LNCAP (cell line): ENCODE measurements at regions not wholly inside any gene's neighbourhood (a gene's known extent, or its start where the extent isn't known, plus 50 kb on each side); places are given as distances from the start of the nearest gene placed in this dataset.

Source experiments
- TF ChIP-seq, protein P1 (sequence below): fragments of 450-650 bp; IDR thresholded peaks from 2 replicates; pipeline ENCODE4 v1.5.1; 2017; ENCODE audit warnings: mild to moderate bottlenecking

DNA sequence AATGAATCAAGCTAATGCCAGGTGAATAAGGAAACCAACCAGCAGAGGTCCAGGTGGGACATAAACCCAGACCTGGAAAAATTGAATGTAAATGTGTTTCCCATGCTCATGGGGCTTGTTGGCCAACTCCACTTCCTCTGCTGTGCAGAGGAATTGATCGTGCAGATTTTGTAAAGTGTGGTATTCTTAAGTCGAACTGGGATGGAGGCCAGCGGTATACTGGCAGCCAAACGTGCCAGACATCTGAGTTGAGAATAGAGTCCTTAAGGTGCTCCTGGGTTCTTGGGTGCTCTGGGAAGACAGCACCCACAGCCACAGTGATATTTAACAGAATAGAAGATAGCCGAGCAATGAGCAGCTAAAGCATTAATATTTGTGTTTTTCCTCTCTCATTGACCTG lies 146.5 kb upstream of the LGALSL start:
- TF ChIP-seq, protein P1, sequence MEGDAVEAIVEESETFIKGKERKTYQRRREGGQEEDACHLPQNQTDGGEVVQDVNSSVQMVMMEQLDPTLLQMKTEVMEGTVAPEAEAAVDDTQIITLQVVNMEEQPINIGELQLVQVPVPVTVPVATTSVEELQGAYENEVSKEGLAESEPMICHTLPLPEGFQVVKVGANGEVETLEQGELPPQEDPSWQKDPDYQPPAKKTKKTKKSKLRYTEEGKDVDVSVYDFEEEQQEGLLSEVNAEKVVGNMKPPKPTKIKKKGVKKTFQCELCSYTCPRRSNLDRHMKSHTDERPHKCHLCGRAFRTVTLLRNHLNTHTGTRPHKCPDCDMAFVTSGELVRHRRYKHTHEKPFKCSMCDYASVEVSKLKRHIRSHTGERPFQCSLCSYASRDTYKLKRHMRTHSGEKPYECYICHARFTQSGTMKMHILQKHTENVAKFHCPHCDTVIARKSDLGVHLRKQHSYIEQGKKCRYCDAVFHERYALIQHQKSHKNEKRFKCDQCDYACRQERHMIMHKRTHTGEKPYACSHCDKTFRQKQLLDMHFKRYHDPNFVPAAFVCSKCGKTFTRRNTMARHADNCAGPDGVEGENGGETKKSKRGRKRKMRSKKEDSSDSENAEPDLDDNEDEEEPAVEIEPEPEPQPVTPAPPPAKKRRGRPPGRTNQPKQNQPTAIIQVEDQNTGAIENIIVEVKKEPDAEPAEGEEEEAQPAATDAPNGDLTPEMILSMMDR: no peak

DNA sequence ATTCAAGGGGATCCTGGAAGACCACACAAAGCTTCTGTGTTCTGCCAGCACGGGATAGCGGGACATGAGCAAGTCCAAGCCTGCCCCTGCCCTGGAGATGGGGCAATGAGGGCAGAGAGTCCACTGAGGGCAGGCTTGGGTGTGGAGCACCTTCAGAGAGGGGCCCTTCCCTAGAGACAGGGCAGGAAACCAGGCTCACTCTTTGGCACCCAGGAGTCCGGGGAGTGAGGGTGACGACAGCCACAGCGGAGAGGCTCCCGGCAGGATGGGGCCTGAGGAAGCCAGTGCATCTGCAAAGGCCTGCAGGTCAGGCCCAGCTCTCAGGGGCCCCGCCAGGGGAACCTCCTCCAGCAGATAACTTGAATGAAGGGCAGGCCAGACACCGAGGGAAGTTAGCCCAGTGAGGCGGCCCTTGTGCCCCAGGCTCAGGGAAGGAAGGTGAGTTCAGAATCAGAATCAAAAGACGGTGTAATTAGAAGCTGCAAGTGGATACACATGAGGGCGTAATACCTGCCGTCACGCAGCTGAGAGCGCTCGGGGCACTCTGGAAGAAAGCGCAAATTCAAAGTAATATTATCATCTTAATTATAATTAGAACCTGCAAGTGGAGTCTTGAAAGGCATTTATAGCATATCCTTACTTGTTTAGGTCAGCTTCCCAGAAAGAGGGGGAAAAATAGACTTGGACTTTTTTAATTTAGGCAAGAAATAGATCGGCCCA lies 142.6 kb upstream of the LGALSL start:
- TF ChIP-seq, protein P1: no peak

DNA sequence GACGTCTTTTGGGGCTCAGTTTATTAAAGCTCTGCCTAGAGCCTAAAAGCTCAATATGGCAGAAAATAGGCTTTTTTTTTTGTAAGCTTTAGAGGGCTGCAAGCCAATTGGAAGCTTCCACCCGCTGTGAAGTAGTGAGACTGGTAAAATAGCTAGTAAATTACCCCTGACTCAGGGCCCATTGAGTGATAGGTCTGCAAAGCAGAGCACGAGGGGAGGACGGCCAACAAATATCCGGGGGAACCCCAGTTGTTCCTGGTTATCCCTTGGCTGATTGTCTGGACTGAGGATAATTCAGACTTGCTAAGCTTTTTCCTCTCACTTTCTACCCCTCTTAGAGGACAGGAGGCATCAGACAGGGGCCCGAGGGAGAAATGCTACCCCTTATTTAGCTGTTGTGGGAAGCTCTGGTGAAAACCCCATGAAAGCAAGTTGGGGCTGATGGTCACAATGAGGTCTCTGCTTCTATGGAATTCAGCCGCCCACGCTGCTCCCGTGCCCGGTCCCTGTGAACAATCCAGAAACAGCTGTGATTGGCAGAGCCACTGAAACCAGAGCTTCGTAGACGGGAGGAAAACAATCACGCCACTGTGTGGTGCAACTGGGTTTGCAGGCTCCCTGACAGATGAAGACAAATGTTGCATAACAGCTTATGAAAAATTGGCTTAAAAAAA lies 141.9 kb upstream of the LGALSL start:
- TF ChIP-seq, protein P1: no peak

DNA sequence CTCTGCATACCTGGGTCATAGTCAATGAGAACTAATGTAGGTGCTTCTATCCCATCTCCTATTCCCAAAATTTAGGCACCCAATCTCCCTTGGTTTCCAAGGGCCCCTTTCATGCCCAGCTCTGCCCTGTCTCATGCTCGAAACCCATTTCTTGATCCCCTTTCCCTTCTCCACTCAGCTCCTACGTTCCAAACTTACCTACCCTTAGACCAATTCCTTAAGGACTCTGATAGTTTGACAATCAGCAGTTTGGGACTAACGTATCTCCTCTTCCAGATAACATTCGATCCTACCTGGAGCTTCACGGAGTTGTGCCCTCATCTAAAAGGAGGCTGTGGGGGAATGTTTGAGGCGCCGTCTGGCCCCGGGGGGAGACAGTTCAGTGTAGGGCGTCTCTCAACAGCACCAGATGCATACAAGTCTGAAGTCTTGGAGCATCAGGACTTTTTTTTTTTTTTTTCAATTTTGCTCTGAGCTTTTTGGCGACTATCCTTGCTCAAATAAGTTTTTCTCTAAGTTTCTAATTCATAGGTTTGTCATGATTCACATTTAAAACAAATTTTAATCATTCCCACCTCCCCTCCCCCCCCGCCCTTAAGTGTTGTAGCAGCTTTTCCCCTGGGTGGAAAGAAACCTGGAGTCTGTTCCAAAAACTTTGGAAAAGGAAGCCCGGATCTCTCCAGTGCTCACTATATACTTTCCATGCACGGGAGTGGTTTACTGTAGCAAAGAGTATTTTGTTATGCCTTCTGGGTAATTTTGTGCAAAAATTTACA lies 141.2 kb upstream of the LGALSL start:
- TF ChIP-seq, protein P1: no peak

DNA sequence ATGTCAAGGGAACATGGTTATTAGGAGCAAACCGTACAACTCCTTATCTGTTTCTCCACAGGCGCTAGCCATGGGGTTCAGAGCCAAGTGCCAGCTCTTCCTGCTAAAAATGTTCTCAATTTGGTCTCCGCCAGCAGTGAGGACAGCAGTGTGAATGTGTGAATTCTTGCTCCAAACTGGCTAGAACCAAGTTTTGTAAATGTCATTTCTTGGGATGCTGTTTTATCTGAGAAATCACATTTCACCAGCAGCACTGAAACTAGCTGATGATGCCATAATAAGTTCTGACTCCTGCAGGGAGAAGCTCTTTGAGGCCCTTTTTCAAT lies 140.6 kb upstream of the LGALSL start:
- TF ChIP-seq, protein P1: no peak

DNA sequence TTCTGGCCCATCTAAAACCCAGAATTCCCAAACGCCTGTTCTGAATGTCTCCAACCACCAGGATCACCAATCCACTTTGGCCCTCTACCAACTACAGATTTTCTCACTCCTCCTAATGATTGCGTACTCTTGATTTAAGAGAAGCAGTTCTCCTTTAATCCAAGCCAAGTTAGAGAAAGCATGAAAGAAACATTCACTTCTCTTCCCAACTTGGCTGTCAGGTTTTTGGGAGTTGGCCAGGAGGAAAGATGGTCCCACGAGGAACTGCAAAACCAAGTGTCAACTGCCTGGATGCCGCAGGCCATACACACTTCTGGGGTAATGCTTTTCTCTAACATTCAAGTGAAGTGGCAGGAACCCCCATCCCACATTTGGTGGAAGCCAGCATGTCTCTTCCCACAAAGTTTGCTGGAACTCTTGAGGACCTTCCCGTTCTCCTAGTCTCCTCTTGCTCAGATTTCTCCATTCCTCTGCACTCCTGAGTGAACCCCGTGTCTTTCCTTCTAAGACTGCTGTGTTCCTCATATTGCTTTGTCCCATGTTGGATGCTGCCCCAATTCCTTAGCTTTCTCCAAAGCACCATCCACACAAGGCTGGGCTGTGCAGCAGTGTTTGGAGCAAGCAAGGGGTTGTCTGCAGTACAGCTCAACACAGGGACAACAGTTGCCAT lies 138.5 kb upstream of the LGALSL start:
- TF ChIP-seq, protein P1: no peak

DNA sequence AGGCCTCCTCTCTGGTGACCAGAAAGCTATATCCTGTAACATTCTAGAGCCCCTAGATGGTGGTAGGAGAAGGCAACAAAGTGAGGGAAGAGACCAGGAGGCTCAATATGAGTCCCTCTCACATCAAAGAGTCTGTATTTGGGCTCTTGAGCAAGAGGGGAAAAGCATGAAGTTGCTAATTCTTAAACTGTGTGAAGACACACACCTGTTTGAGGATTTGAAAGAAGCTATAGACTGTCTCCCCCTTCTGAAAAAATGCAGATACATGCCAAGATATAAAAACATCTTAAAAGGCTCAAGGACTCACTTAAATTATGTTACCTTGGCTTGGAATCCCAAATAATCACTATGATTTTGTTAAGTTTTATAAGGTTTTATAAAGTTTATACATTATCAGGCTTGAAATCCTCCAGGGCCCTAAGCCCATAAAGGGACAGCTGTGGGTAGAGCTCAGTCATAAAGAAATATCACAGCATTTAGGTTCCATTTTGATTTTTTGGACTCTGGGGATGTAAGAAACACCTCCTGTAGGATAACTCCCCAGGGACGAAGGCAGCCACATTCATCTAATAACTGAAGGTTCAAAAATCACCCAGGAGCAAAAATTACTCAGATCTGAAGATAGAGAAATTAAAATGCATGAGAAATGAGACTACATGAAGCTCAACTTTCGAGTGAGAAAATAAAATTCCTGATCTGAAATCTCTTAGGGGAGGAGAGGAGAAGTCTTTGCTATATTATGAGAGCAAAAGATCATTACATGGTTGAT lies 136.1 kb upstream of the LGALSL start:
- TF ChIP-seq, protein P1: no peak
